Activated CD8-positive, alpha-beta T cell treated with anti-CD3 and anti-CD28 coated beads for 36 hours (primary cell): ENCODE measurements at regions not wholly inside any gene's neighbourhood (a gene's known extent, or its start where the extent isn't known, plus 50 kb on each side); places are given as distances from the start of the nearest gene placed in this dataset.

ENCODE experiments used
- ATAC-seq: fragments of 200-7000 bp; cut with Tn5 transposase; one replicate; pipeline ENCODE4 v1.10.0; 2021; ENCODE audit warnings: mild to moderate bottlenecking, moderate library complexity
- CTCF ChIA-PET: fragments of 350-600 bp; sonication (Branson Sonifier 250); formaldehyde crosslinking; loops from one replicate; lab custom pipeline; 2021; ENCODE audit warnings: antibody characterized with exemption; lab: Charles Lee
- POLR2A ChIA-PET: fragments of 350-600 bp; sonication (Branson Sonifier 250); formaldehyde crosslinking; loops from one replicate; lab custom pipeline; 2021; ENCODE audit warnings: antibody characterized with exemption; lab: Charles Lee
- DNase-seq: peaks from one replicate; pipeline ENCODE4 v3.0.0-alpha.2; 2020
- H3K27ac Mint-ChIP-seq: one replicate; pipeline ENCODE4 v1.8.0; 2021; ENCODE audit warnings: mild to moderate bottlenecking, mixed read lengths
- H3K27me3 Mint-ChIP-seq: one replicate; pipeline ENCODE4 v1.8.0; 2021; ENCODE audit warnings: mixed read lengths
- H3K36me3 Mint-ChIP-seq: one replicate; pipeline ENCODE4 v1.8.0; 2021; ENCODE audit warnings: low read depth, mixed read lengths
- H3K4me1 Mint-ChIP-seq: one replicate; pipeline ENCODE4 v1.8.0; 2021; ENCODE audit warnings: low read depth, mixed read lengths
- H3K4me3 Mint-ChIP-seq: one replicate; pipeline ENCODE4 v1.8.0; 2021; ENCODE audit warnings: mild to moderate bottlenecking, moderate library complexity, mixed read lengths
- H3K9me3 Mint-ChIP-seq: one replicate; pipeline ENCODE4 v1.8.0; 2021; ENCODE audit warnings: mixed read lengths
- CTCF ChIP-seq: fragments of 200-600 bp; IDR thresholded peaks from one replicate; pipeline ENCODE4 v1.8.0; 2022; ENCODE audit warnings: antibody characterized with exemption, mild to moderate bottlenecking
- intact Hi-C: fragments of 100-400 bp; cut with micrococcal nuclease; formaldehyde crosslinking; loops from one replicate; pipeline ENCODE4 v1.10.0; 2022

DNA sequence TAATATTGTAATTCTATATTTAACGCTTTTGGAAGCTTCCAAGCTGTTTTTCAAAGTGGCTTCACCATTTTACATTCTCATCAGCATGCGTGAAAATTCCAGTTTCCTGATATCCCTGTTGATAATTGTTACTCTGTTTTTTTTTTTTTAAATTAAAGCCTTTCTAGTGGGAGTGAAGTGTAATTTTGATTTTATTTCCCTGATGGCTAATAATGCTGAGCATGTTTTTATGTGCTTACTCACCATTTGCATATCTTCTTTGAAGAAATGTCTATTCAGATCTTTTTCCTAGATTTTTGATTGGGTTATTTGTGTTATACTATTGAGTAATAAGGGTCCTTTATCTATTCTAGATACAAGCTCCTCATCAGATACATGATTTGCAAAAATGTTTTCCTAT is 382.8 kb upstream of the HS6ST1 start:
- intact Hi-C loops, result no loop called here
- Mint-ChIP-seq H3K27me3 (peaks cover 2% of the 10 kb centered on the region), H3K36me3 (no peaks in the 10 kb centered on the region), H3K4me3 (no peak overlapping the region), H3K27ac (no peak overlapping the region), H3K9me3 (peaks cover 8% of the 10 kb centered on the region), H3K4me1 (no peaks in the 10 kb centered on the region)
- CTCF ChIA-PET, result no interaction called here
- TF ChIP-seq CTCF, result no peak
- POLR2A ChIA-PET, result no interaction called here
- no peak for ATAC-seq
- DNase-seq, result no peak

DNA sequence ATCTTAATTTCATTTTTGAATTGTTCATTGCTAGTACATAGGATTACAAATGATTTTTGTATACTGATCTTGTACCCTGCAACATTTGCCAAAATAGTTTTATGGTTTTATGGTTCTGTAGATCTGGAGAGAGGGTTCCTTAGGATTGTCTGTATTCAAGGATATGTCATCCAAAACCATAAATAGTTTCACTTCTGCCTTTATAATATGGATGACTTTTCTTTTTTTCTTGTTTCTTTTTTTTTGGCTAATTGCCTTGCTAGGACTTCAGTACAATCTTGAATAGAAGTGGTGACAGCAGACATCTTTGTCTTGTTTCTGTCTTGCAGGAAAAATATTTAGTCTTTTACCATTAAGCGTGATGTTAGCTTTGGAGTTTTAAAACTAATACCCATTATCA is 383.9 kb upstream of the HS6ST1 start:
- Mint-ChIP-seq H3K9me3 (peaks cover 13% of the 10 kb centered on the region), H3K4me1 (no peaks in the 10 kb centered on the region), H3K27ac (no peak overlapping the region), H3K36me3 (no peaks in the 10 kb centered on the region), H3K27me3 (peaks cover 2% of the 10 kb centered on the region), H3K4me3 (no peak overlapping the region)
- ChIA-PET CTCF (no interaction called here), POLR2A (no interaction called here)
- intact Hi-C loops, result no loop called here
- ATAC-seq (no peak), DNase-seq (no peak)
- no peak for TF ChIP-seq CTCF

GRCh38 chr2:128708106-128708816 is 389.6 kb upstream of the HS6ST1 start:
- CTCF ChIA-PET, result no interaction called here
- DNase-seq (no peak), ATAC-seq (no peak)
- intact Hi-C loops, result no loop called here
- no peak overlapping the region for H3K4me3 Mint-ChIP-seq
- H3K36me3 Mint-ChIP-seq, result peaks cover 1% of the 10 kb centered on the region
- peaks cover 5% of the 10 kb centered on the region for H3K27me3 Mint-ChIP-seq
- peaks cover 27% of the 10 kb centered on the region for H3K9me3 Mint-ChIP-seq
- TF ChIP-seq CTCF, result no peak
- no peak overlapping the region for H3K27ac Mint-ChIP-seq
- POLR2A ChIA-PET, result no interaction called here
- H3K4me1 Mint-ChIP-seq, result no peaks in the 10 kb centered on the region

DNA sequence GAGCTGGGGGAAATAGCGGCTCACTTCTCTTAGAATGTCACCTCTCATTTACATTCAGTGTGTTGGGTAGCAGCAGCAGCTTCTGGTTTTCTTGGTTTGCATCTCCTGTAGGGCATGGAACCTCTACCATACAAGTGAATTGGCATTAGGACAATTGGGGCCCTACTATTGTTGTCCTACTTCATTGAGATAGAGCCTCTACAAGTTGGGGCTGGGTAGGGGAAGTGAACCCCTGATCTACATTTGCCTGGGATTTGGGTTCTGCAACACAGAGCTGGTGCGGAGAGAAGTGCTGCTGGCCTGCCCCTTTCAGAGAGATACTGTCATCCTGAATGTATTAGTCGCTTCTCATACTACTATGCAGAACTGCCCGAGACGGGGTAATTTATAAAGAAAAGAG is 391.6 kb upstream of the HS6ST1 start:
- peaks cover 11% of the 10 kb centered on the region for H3K27me3 Mint-ChIP-seq
- intact Hi-C loops, result no loop called here
- peaks cover 23% of the 10 kb centered on the region for H3K9me3 Mint-ChIP-seq
- DNase-seq, result no peak
- no peak overlapping the region for H3K4me3 Mint-ChIP-seq
- ChIA-PET CTCF (interaction anchor here (1.9 kb wide), 2 partner anchors 26 to 45 kb away, joined by 5 read pairs; no protein-coding TSS in a partner anchor), POLR2A (no interaction called here)
- H3K27ac Mint-ChIP-seq, result no peak overlapping the region
- no peak for ATAC-seq
- H3K4me1 Mint-ChIP-seq, result no peaks in the 10 kb centered on the region
- no peak for TF ChIP-seq CTCF
- peaks cover 1% of the 10 kb centered on the region for H3K36me3 Mint-ChIP-seq

GRCh38 chr2:128710729-128711128 is 392.1 kb upstream of the HS6ST1 start:
- CTCF ChIA-PET, result interaction anchor here (1.0 to 1.9 kb wide), 3 partner anchors 13 to 44 kb away, joined by 3 to 5 read pairs (median 5); no protein-coding TSS in a partner anchor

More at GRCh38 chr2:128710729-128711128, 392.1 kb upstream of the HS6ST1 start:
- POLR2A ChIA-PET, result no interaction called here
- H3K27ac Mint-ChIP-seq, result no peak overlapping the region
- H3K9me3 Mint-ChIP-seq, result peaks cover 21% of the 10 kb centered on the region
- peaks cover 1% of the 10 kb centered on the region for H3K36me3 Mint-ChIP-seq
- H3K4me3 Mint-ChIP-seq, result no peak overlapping the region
- H3K4me1 Mint-ChIP-seq, result no peaks in the 10 kb centered on the region
- intact Hi-C loops, result no loop called here
- ATAC-seq, result no peak
- DNase-seq, result no peak
- H3K27me3 Mint-ChIP-seq, result peaks cover 16% of the 10 kb centered on the region
- TF ChIP-seq CTCF, result no peak
